CD8-positive, alpha-beta memory T cell (primary cell): ENCODE measurements at regions not wholly inside any gene's neighbourhood (a gene's known extent, or its start where the extent isn't known, plus 50 kb on each side); places are given as distances from the start of the nearest gene placed in this dataset.

Experiments used
- CTCF ChIA-PET: fragments of 350-600 bp; sonication (Branson Sonifier 250); formaldehyde crosslinking; loops from one replicate; lab custom pipeline; 2021; ENCODE audit warnings: antibody characterized with exemption; lab: Charles Lee
- POLR2A ChIA-PET: fragments of 350-600 bp; sonication (Branson Sonifier 250); formaldehyde crosslinking; loops from one replicate; lab custom pipeline; 2021; ENCODE audit warnings: antibody characterized with exemption; lab: Charles Lee
- DNase-seq, 5 donors: peaks; one replicate each; pipeline versions ENCODE4 v3.0.0 to v3.0.0-alpha.2; 2020 to 2022; ENCODE audit warnings: mixed read lengths in 1 of 5
- H3K27ac ChIP-seq: one replicate; pipeline ENCODE4 v1.7.0; 2013; ENCODE audit warnings: low read depth, mild to moderate bottlenecking, low read length, moderate library complexity
- H3K27me3 ChIP-seq: 2 replicates; pipeline ENCODE4 v1.7.0; 2013; ENCODE audit warnings: low read length, mild to moderate bottlenecking; ENCODE audit not compliant: insufficient read depth, poor library complexity, severe bottlenecking
- H3K36me3 ChIP-seq: 2 replicates; pipeline ENCODE4 v1.7.0; 2013; ENCODE audit warnings: mild to moderate bottlenecking, low read length, moderate library complexity; ENCODE audit not compliant: insufficient read depth
- H3K4me1 ChIP-seq: 2 replicates; pipeline ENCODE4 v1.7.0; 2013; ENCODE audit warnings: mild to moderate bottlenecking, low read length, moderate library complexity; ENCODE audit not compliant: insufficient read depth
- H3K4me3 ChIP-seq: 2 replicates; pipeline ENCODE4 v1.7.0; 2013; ENCODE audit warnings: mild to moderate bottlenecking, low read length
- H3K9me3 ChIP-seq: 2 replicates; pipeline ENCODE4 v1.7.0; 2013; ENCODE audit warnings: mild to moderate bottlenecking, low read length
- H3K27ac Mint-ChIP-seq, 8 donors: one replicate each; pipeline ENCODE4 v1.8.0; 2020 to 2021; ENCODE audit warnings: mixed read lengths in 8 of 8, mild to moderate bottlenecking in 6 of 8, inconsistent platforms in 3 of 8, moderate library complexity in 3 of 8
- H3K27me3 Mint-ChIP-seq, 2 donors: one replicate each; pipeline ENCODE4 v1.8.0; 2020 to 2021; ENCODE audit warnings: mixed read lengths in 2 of 2, mild to moderate bottlenecking in 1 of 2, moderate library complexity in 1 of 2
- H3K36me3 Mint-ChIP-seq, 3 donors: one replicate each; pipeline ENCODE4 v1.8.0; 2020 to 2021; ENCODE audit warnings: mixed read lengths in 3 of 3, inconsistent platforms in 1 of 3, mild to moderate bottlenecking in 1 of 3
- H3K4me1 Mint-ChIP-seq, 3 donors: one replicate each; pipeline ENCODE4 v1.8.0; 2020 to 2021; ENCODE audit warnings: mixed read lengths in 3 of 3, inconsistent platforms in 1 of 3, mild to moderate bottlenecking in 1 of 3
- H3K4me3 Mint-ChIP-seq, 7 donors: one replicate each; pipeline ENCODE4 v1.8.0; 2020 to 2021; ENCODE audit warnings: mixed read lengths in 7 of 7, mild to moderate bottlenecking in 6 of 7, moderate library complexity in 4 of 7, inconsistent platforms in 2 of 7
- H3K9me3 Mint-ChIP-seq, 5 donors: one replicate each; pipeline ENCODE4 v1.8.0; 2020 to 2022; ENCODE audit warnings: mixed read lengths in 5 of 5, mild to moderate bottlenecking in 3 of 5, moderate library complexity in 2 of 5, inconsistent platforms in 1 of 5

DNA sequence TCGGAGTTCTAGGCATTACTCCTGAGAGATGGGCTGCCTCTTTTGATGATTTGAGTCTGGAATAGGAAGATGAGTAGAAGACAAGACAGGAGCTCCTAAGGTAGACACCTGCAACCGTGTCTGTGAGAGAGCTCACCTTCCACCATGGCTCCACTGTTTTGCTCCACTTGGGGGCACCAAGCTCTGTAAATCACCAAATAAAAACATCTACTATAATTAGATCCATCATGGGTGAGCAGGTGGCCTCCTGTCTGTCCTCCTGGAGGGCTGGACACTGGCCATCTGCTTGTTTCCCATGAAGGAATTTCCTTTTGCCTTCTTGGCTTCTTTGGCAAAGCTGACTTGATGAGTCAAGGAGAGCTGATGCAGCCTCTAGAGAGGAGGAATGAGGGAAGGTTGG, 179.0 kb downstream of the HAPSTR1 start:
- no peaks in the 10 kb centered on the region for H3K4me1 ChIP-seq
- Mint-ChIP-seq H3K9me3 (peaks cover 0 to 2% (median 0%) of the 10 kb centered on the region in 5 donors), H3K36me3 (no peaks in the 10 kb centered on the region), H3K27me3 (peaks cover 1 to 18% of the 10 kb centered on the region in 2 donors), H3K4me3 (no peak overlapping the region), H3K4me1 (no peaks in the 10 kb centered on the region), H3K27ac (no peak overlapping the region)
- no peaks in the 10 kb centered on the region for H3K27me3 ChIP-seq
- no peaks in the 10 kb centered on the region for H3K9me3 ChIP-seq
- ChIA-PET CTCF (no interaction called here), POLR2A (no interaction called here)
- H3K4me3 ChIP-seq, result no peak overlapping the region
- DNase-seq, result no peak
- no peak overlapping the region for H3K27ac ChIP-seq
- no peaks in the 10 kb centered on the region for H3K36me3 ChIP-seq

DNA sequence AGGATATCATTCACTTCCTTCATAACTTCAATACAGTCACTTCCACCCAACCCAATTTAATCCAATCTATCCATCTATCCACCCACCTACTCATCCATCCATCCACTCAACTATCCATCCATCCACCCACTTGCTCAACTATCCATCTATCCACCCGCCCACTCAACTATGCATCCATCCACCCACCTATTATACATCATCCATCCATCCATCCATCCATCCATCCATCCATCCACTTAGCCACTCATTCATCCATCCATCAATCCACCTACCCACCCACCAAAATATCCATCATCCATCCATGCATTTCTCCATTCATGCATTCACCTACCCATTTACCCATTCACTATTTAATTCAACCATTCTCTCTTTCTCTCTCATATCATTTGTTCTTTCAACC, 179.5 kb downstream of the HAPSTR1 start:
- H3K36me3 Mint-ChIP-seq, result no peaks in the 10 kb centered on the region
- no peak for DNase-seq
- H3K9me3 Mint-ChIP-seq, result peaks cover 0 to 2% (median 0%) of the 10 kb centered on the region in 5 donors
- H3K4me1 Mint-ChIP-seq, result no peaks in the 10 kb centered on the region
- Histone ChIP-seq H3K27ac (no peak overlapping the region), H3K4me3 (no peak overlapping the region), H3K9me3 (no peaks in the 10 kb centered on the region), H3K27me3 (no peaks in the 10 kb centered on the region), H3K36me3 (no peaks in the 10 kb centered on the region), H3K4me1 (no peaks in the 10 kb centered on the region)
- CTCF ChIA-PET, result no interaction called here
- H3K4me3 Mint-ChIP-seq, result no peak overlapping the region
- peaks cover 1 to 18% of the 10 kb centered on the region in 2 donors for H3K27me3 Mint-ChIP-seq
- peak overlapping the region in 1 of 8 donors; percentile 1 for H3K27ac Mint-ChIP-seq
- POLR2A ChIA-PET, result no interaction called here

DNA sequence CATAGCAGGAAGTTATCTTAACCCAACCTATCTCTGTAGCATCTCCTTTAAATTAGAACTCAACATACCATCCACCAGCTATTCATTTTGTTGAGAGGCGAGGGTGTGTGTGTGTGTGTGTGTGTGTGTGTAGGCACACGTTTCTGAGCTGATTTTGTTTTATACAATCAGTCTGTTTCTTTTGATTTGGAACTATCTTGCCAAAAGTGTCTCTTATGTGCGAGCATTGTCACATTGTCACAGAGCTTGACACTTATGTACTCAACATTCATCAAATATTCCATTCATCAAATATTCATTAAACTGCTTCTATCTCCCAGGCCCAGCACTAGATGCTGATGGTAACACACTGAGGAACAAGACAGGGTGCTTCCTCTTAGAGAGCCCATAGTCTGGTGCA, 180.4 kb downstream of the HAPSTR1 start:
- Mint-ChIP-seq H3K4me3 (no peak overlapping the region), H3K27ac (no peak overlapping the region), H3K9me3 (peaks cover 0 to 2% (median 0%) of the 10 kb centered on the region in 5 donors), H3K27me3 (peaks cover 1 to 18% of the 10 kb centered on the region in 2 donors), H3K36me3 (no peaks in the 10 kb centered on the region), H3K4me1 (no peaks in the 10 kb centered on the region)
- no peak overlapping the region for H3K27ac ChIP-seq
- H3K4me1 ChIP-seq, result no peaks in the 10 kb centered on the region
- H3K36me3 ChIP-seq, result no peaks in the 10 kb centered on the region
- H3K4me3 ChIP-seq, result no peak overlapping the region
- ChIA-PET CTCF (no interaction called here), POLR2A (no interaction called here)
- H3K27me3 ChIP-seq, result no peaks in the 10 kb centered on the region
- no peaks in the 10 kb centered on the region for H3K9me3 ChIP-seq
- DNase-seq, result no peak

DNA sequence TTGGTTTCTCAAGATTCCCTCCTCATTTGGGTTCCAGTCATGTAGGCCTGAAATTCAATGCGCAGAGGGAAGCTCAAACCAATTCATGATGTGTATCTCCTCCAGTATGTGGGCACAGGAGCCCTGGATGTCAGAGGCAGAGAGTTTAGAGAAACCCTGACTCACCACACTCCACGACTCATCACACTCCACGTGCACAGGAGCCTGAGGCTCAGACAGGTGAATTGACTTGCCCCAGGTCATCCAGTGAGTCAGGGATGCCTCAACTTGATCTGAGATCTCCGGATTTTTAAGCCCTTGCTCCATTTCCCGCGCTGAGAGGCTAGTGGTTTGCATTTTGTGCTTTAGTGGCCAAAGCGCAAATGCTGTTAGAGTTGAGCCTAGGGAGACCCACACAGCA, 183.9 kb downstream of the HAPSTR1 start:
- CTCF ChIA-PET, result no interaction called here
- Mint-ChIP-seq H3K36me3 (no peaks in the 10 kb centered on the region), H3K4me1 (no peaks in the 10 kb centered on the region), H3K27ac (no peak overlapping the region), H3K27me3 (peaks cover 1 to 13% of the 10 kb centered on the region in 2 donors), H3K9me3 (peaks cover 0 to 2% (median 0%) of the 10 kb centered on the region in 5 donors), H3K4me3 (no peak overlapping the region)
- H3K9me3 ChIP-seq, result no peaks in the 10 kb centered on the region
- no peak overlapping the region for H3K4me3 ChIP-seq
- no peaks in the 10 kb centered on the region for H3K27me3 ChIP-seq
- H3K36me3 ChIP-seq, result no peaks in the 10 kb centered on the region
- no peak overlapping the region for H3K27ac ChIP-seq
- POLR2A ChIA-PET, result no interaction called here
- no peaks in the 10 kb centered on the region for H3K4me1 ChIP-seq
- DNase-seq, result no peak

DNA sequence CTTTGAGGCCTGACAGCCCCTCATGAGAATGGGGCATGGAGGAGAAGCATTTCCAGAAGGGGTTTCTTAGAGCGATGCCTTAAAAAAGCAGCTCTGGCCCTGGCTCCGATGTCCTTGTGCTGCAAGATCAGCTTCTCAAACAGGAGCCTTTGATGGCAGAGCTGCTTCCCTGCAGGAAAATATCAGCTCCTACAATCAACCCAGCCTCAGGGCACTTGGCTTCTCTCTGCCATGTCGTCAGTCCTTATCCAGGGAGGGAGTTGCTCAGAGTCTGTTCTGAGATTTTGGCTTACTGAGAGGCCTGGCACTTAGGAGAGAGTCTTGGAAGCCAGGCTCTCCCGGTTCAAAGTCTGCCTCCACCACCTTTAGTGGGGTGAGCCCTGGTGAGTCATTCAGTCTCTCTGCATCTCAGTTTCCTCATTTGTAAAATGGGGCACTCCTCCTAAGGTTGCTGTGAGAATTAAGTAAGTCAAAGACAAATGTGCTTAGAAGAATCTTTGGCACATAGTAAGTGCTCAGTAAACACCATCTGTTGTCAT, 184.4 kb downstream of the HAPSTR1 start:
- Histone ChIP-seq H3K36me3 (no peaks in the 10 kb centered on the region), H3K9me3 (no peaks in the 10 kb centered on the region), H3K4me1 (no peaks in the 10 kb centered on the region), H3K27me3 (no peaks in the 10 kb centered on the region), H3K27ac (no peak overlapping the region), H3K4me3 (no peak overlapping the region)
- Mint-ChIP-seq H3K4me3 (no peak overlapping the region), H3K27ac (no peak overlapping the region), H3K27me3 (peaks cover 1 to 13% of the 10 kb centered on the region in 2 donors), H3K36me3 (no peaks in the 10 kb centered on the region), H3K9me3 (peaks cover 0 to 2% (median 0%) of the 10 kb centered on the region in 5 donors), H3K4me1 (no peaks in the 10 kb centered on the region)
- ChIA-PET POLR2A (no interaction called here), CTCF (no interaction called here)
- no peak for DNase-seq

DNA sequence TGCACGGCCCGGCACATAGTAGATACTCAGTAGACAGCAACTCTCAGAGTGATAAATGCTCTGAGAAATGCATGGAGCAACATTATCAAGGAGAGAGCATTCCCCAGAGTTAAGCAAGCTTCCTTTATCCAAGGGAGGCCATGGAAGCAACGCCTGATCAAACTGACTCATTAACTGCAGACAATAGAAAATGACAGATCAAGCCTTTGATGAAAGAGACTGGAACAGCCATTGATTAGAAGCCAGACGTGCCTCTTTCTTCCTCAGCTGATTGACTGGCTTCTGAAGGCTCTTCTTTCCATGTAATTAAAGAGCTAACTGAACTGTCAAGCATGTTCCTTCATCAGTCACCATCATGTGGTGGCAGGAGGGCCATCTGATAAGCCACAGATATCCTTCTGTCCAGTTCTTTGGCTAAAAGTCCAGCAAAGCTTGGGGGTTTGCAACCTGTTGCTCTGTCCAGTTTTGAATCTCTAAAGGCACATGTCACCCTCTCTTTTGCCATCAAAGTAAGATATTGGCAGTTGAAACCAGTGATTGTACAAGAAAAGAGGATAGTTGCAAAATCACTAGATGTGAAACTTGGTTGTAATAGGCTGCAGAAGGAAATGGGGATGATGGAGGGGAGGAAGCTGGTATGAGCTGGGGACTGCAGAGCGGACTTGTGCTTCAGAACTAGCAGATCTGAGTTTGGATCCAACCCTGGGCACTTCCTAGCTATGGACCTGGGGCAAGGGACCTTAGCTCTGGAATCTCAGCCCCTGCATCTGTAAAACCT, 188.0 kb downstream of the HAPSTR1 start:
- DNase-seq, result no peak
- H3K27ac ChIP-seq, result no peak overlapping the region
- H3K27me3 Mint-ChIP-seq, result peaks cover 4 to 13% of the 10 kb centered on the region in 2 donors
- no peak overlapping the region for H3K4me3 ChIP-seq
- H3K9me3 ChIP-seq, result no peaks in the 10 kb centered on the region
- no peaks in the 10 kb centered on the region for H3K4me1 ChIP-seq
- H3K27me3 ChIP-seq, result no peaks in the 10 kb centered on the region
- H3K4me1 Mint-ChIP-seq, result no peaks in the 10 kb centered on the region
- H3K27ac Mint-ChIP-seq, result no peak overlapping the region
- POLR2A ChIA-PET, result no interaction called here
- no peaks in the 10 kb centered on the region for H3K36me3 Mint-ChIP-seq
- CTCF ChIA-PET, result no interaction called here
- no peaks in the 10 kb centered on the region for H3K36me3 ChIP-seq
- H3K9me3 Mint-ChIP-seq, result peaks cover 0 to 6% (median 0%) of the 10 kb centered on the region in 5 donors
- no peak overlapping the region for H3K4me3 Mint-ChIP-seq

DNA sequence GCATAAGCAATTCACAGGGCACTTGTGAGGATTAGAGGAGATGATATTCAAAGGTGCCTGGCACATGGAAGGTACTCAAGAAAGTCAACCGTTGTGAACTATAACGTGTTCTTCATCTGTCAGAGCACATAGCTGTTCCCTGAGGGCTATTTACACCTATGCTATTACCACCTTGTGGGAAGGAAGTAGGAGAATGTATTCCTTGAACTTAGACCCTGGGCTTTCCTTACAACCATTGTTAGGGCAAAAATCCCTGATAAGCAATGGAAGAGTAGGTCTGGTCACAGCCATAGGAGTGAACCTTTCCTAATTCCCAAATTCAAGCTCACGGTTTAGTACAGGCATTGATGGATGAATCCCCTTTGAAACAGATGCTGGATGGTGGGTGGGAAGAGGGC, 188.6 kb downstream of the HAPSTR1 start:
- Mint-ChIP-seq H3K4me3 (no peak overlapping the region), H3K27ac (no peak overlapping the region), H3K27me3 (peaks cover 4 to 13% of the 10 kb centered on the region in 2 donors), H3K9me3 (peaks cover 0 to 6% (median 0%) of the 10 kb centered on the region in 5 donors), H3K36me3 (no peaks in the 10 kb centered on the region), H3K4me1 (no peaks in the 10 kb centered on the region)
- Histone ChIP-seq H3K4me1 (no peaks in the 10 kb centered on the region), H3K9me3 (no peaks in the 10 kb centered on the region), H3K27ac (no peak overlapping the region), H3K36me3 (no peaks in the 10 kb centered on the region), H3K4me3 (no peak overlapping the region), H3K27me3 (no peaks in the 10 kb centered on the region)
- ChIA-PET POLR2A (no interaction called here), CTCF (no interaction called here)
- no peak for DNase-seq

DNA sequence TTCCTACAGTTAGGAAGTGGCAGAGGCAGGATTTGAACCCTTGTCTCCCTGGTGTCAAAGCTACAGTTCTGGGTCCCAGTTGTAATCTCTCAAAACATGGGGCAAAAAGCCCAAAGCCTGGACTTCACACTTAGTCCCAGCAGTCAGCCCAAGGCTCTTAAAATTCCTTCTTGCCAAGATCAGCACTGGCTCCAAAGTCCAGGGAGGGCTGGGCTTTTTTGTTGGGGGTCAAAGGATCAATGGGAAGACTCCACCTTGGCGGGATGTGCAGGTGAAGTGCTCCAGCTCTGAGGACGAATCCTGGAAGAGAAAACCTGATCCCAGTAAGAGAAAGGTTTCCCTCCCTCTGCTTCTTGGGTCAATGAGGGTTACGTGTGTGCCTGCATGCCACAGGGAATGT, 195.5 kb downstream of the HAPSTR1 start:
- Mint-ChIP-seq H3K36me3 (no peaks in the 10 kb centered on the region), H3K4me3 (no peak overlapping the region), H3K27me3 (peaks cover 0 to 7% of the 10 kb centered on the region in 2 donors), H3K9me3 (peaks cover 0 to 15% (median 5%) of the 10 kb centered on the region in 5 donors), H3K4me1 (no peaks in the 10 kb centered on the region), H3K27ac (no peak overlapping the region)
- Histone ChIP-seq H3K36me3 (no peaks in the 10 kb centered on the region), H3K4me1 (no peaks in the 10 kb centered on the region), H3K4me3 (no peak overlapping the region), H3K27me3 (no peaks in the 10 kb centered on the region), H3K27ac (no peak overlapping the region), H3K9me3 (no peaks in the 10 kb centered on the region)
- ChIA-PET CTCF (no interaction called here), POLR2A (no interaction called here)
- DNase-seq, result no peak
